RWPE1 (cell line): ENCODE measurements at regions not wholly inside any gene's neighbourhood (a gene's known extent, or its start where the extent isn't known, plus 50 kb on each side); places are given as distances from the start of the nearest gene placed in this dataset.

Source experiments
- CTCF ChIA-PET: fragments of 350-600 bp; sonication (Branson Sonifier 250); formaldehyde crosslinking; extraction: SDS; loops from one replicate; lab custom pipeline; 2021; lab: Yijun Ruan, JAX
- POLR2A ChIA-PET: fragments of 400-600 bp; formaldehyde crosslinking; extraction: SDS; loops from one replicate; lab custom pipeline; 2020; ENCODE audit warnings: antibody characterized with exemption; ENCODE audit not compliant: low non-redundant PET; lab: Yijun Ruan, JAX
- DNase-seq: peaks from one replicate; pipeline ENCODE4 v3.0.0; 2012; ENCODE audit warnings: low spot score
- H3K27ac ChIP-seq: fragments of 450-650 bp; 2 replicates; pipeline ENCODE4 v1.5.1; 2017
- CTCF ChIP-seq: fragments of 450-650 bp; conservative IDR thresholded peaks from 2 replicates; pipeline ENCODE4 v1.5.1; 2017; ENCODE audit warnings: low read depth, mild to moderate bottlenecking

- no peak for TF ChIP-seq CTCF
- ChIA-PET CTCF (no interaction called here), POLR2A (no interaction called here)
- H3K27ac ChIP-seq: peak overlapping the region; percentile 42
- DNase-seq: no peak
Observed at GRCh38 chr18:77448046-77448445, 198.4 kb downstream of the GALR1 start.

- no peak overlapping the region for H3K27ac ChIP-seq
- no peak for TF ChIP-seq CTCF
- CTCF ChIA-PET: no interaction called here
- POLR2A ChIA-PET: no interaction called here
- DNase-seq: no peak
Observed at GRCh38 chr18:77455004-77455403, 205.4 kb downstream of the GALR1 start.

- POLR2A ChIA-PET: no interaction called here
- CTCF ChIA-PET: no interaction called here
- TF ChIP-seq CTCF: no peak
- no peak overlapping the region for H3K27ac ChIP-seq
- DNase-seq: no peak
Observed at GRCh38 chr18:77457681-77458080, 208.0 kb downstream of the GALR1 start.

GRCh38 chr18:77461062-77461688, 211.5 kb downstream of the GALR1 start:
- H3K27ac ChIP-seq: no peak overlapping the region
- DNase-seq: no peak
- ChIA-PET CTCF (no interaction called here), POLR2A (no interaction called here)
- no peak for TF ChIP-seq CTCF

GRCh38 chr18:77464917-77465316, 215.3 kb downstream of the GALR1 start:
- DNase-seq: no peak
- no peak for TF ChIP-seq CTCF
- CTCF ChIA-PET: no interaction called here
- POLR2A ChIA-PET: no interaction called here
- no peak overlapping the region for H3K27ac ChIP-seq

GRCh38 chr18:77466890-77467289, 217.2 kb downstream of the GALR1 start:
- POLR2A ChIA-PET: no interaction called here

More at GRCh38 chr18:77466890-77467289, 217.2 kb downstream of the GALR1 start:
- no peak for TF ChIP-seq CTCF
- H3K27ac ChIP-seq: no peak overlapping the region
- CTCF ChIA-PET: no interaction called here
- DNase-seq: no peak
